ENCODE measurements at regions not wholly inside any gene's neighbourhood (a gene's known extent, or its start where the extent isn't known, plus 50 kb on each side); places are given as distances from the start of the nearest gene placed in this dataset.
A peak's percentile ranks its signal among the peaks of the same experiment; 100 is the strongest.

- H3K27ac ChIP-seq (replicated peaks in 1 of 4), result no peak overlapping the region
- TF ChIP-seq POLR2AphosphoS5 (IDR thresholded peaks at IDR 0.05) (peak in 1 of 2 donors; percentile 4), EP300 (IDR thresholded peaks at IDR 0.05) (no peak)
Measured at GRCh38 chr10:31630861-31631567, 297.6 kb downstream of the ARHGAP12 start.

GRCh38 chr10:31625566-31625965 lies 303.1 kb downstream of the ARHGAP12 start:
- H3K36me3 ChIP-seq, result no peaks in the 10 kb centered on the region
- no peak for DNase-seq (ENCODE audit: extremely low spot score)
- no peak for TF ChIP-seq CTCF (IDR thresholded peaks at IDR 0.05)
- TF ChIP-seq EP300 (IDR thresholded peaks at IDR 0.05), result no peak
- TF ChIP-seq POLR2A (IDR thresholded peaks at IDR 0.05; ENCODE audit: low read depth), result no peak
- TF ChIP-seq POLR2AphosphoS5 (IDR thresholded peaks at IDR 0.05), result no peak
- no peak overlapping the region for H3K27ac ChIP-seq (replicated peaks in 1 of 4)
- H3K4me1 ChIP-seq, result peaks cover 3 to 31% (median 18%) of the 10 kb centered on the region in 4 donors
- intact Hi-C loops (cut with DNase I), result no loop called here
- H3K4me3 ChIP-seq, result no peak overlapping the region
- 70% methylated on average over 4 of the region's 4 CpGs for WGBS
- H3K27me3 ChIP-seq, result no peaks in the 10 kb centered on the region
- H3K9me3 ChIP-seq, result peaks cover 0 to 14% (median 4%) of the 10 kb centered on the region in 4 donors

More at GRCh38 chr10:31630861-31631567, 297.6 kb downstream of the ARHGAP12 start:
- H3K4me1 ChIP-seq, result peaks cover 6 to 12% (median 9%) of the 10 kb centered on the region in 4 donors
- WGBS, result 61% methylated on average over 2 of the region's 4 CpGs
- DNase-seq (ENCODE audit: extremely low spot score), result no peak
- no peaks in the 10 kb centered on the region for H3K27me3 ChIP-seq
- intact Hi-C loops (cut with DNase I), result no loop called here
- peaks cover 0 to 8% (median 4%) of the 10 kb centered on the region in 4 donors for H3K9me3 ChIP-seq
- H3K36me3 ChIP-seq, result no peaks in the 10 kb centered on the region
- H3K4me3 ChIP-seq, result no peak overlapping the region

GRCh38 chr10:31624611-31625010 lies 304.0 kb downstream of the ARHGAP12 start:
- peak overlapping the region in 1 of 4 donors; percentile 34 for H3K27ac ChIP-seq (replicated peaks in 1 of 4)
- no peak for DNase-seq (ENCODE audit: extremely low spot score)
- intact Hi-C loops (cut with DNase I), result no loop called here
- H3K4me3 ChIP-seq, result no peak overlapping the region
- H3K27me3 ChIP-seq, result no peaks in the 10 kb centered on the region
- H3K4me1 ChIP-seq, result peaks cover 13 to 41% (median 27%) of the 10 kb centered on the region in 4 donors
- H3K36me3 ChIP-seq, result no peaks in the 10 kb centered on the region
- peaks cover 0 to 14% (median 4%) of the 10 kb centered on the region in 4 donors for H3K9me3 ChIP-seq
- TF ChIP-seq CTCF (IDR thresholded peaks at IDR 0.05) (no peak), EP300 (IDR thresholded peaks at IDR 0.05) (no peak), POLR2A (IDR thresholded peaks at IDR 0.05; ENCODE audit: low read depth) (no peak), POLR2AphosphoS5 (IDR thresholded peaks at IDR 0.05) (no peak)

- 71% methylated on average over 2 of the region's 2 CpGs for WGBS
- no peaks in the 10 kb centered on the region for H3K27me3 ChIP-seq
- DNase-seq (ENCODE audit: extremely low spot score), result no peak
- TF ChIP-seq CTCF (IDR thresholded peaks at IDR 0.05), result no peak
- TF ChIP-seq EP300 (IDR thresholded peaks at IDR 0.05), result no peak
- no peak for TF ChIP-seq POLR2AphosphoS5 (IDR thresholded peaks at IDR 0.05)
- no peak for TF ChIP-seq POLR2A (IDR thresholded peaks at IDR 0.05; ENCODE audit: low read depth)
- peaks cover 0 to 14% (median 4%) of the 10 kb centered on the region in 4 donors for H3K9me3 ChIP-seq
- peaks cover 19 to 48% (median 34%) of the 10 kb centered on the region in 4 donors for H3K4me1 ChIP-seq
- peak overlapping the region; percentile 21 to 66 (median 43) for H3K27ac ChIP-seq (replicated peaks in 1 of 4)
- intact Hi-C loops (cut with DNase I), result no loop called here
- H3K36me3 ChIP-seq, result no peaks in the 10 kb centered on the region
- no peak overlapping the region for H3K4me3 ChIP-seq
Measured at GRCh38 chr10:31623947-31624346, 304.7 kb downstream of the ARHGAP12 start.

- peaks cover 0 to 14% (median 4%) of the 10 kb centered on the region in 4 donors for H3K9me3 ChIP-seq
- no peaks in the 10 kb centered on the region for H3K36me3 ChIP-seq
- no peak overlapping the region for H3K4me3 ChIP-seq
- 30% methylated on average over 3 of the region's 3 CpGs for WGBS
- intact Hi-C loops (cut with DNase I), result no loop called here
- H3K4me1 ChIP-seq, result peaks cover 20 to 52% (median 39%) of the 10 kb centered on the region in 4 donors
- H3K27me3 ChIP-seq, result no peaks in the 10 kb centered on the region
- TF ChIP-seq POLR2AphosphoS5 (IDR thresholded peaks at IDR 0.05) (peak; percentile 46 to 51), CTCF (IDR thresholded peaks at IDR 0.05) (no peak)
- peak overlapping the region; percentile 21 to 66 (median 43) for H3K27ac ChIP-seq (replicated peaks in 1 of 4)
- DNase-seq (ENCODE audit: extremely low spot score), result no peak
Measured at GRCh38 chr10:31623466-31623865, 304.4 kb downstream of the ZEB1 start.

All from esophagus muscularis mucosa (tissue), 4 donors.